ENCODE measurements at regions not wholly inside any gene's neighbourhood (a gene's known extent, or its start where the extent isn't known, plus 50 kb on each side); places are given as distances from the start of the nearest gene placed in this dataset.

DNA sequence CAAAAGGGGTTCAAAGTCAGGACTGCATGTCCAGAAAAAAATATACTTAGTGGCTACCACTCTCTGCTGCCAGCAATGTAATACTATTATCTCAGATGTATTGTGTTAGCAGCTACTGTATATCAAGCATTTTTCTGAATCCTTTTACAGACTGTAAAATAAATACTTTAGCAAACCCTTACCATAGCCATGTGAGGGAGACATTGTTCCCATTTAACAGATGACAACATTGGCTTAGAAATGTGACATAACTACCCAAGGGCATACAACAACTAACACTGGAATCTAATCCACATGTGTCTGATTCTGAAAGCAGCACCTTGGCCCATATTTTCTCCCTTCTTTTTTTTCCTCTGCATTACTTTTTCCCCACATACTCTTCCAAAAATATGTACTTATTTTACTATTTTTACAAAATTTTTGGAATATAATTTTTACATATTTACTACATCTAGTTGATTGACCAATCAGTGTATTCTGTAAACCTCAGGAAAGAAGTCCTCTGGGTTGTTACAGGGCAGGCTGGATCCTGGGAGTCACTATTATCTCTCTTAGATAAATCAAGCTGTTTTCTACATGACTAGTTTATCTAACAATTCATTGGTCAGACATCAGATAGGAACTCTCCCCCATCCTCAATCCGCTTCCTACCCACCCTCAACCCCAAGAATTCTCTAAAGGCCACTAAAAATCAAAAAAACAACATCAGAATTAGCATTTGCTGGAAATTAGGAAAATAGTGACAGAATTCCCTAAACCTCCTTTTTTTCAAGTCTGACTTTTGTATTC lies 154.1 kb downstream of the BTG1 start:
- no peaks in the 10 kb centered on the region for H3K4me1 ChIP-seq (ENCODE audit: insufficient read depth, low read length, poor library complexity, severe bottlenecking)
- ChIA-PET CTCF (ENCODE audit: unreplicated experiment) (no interaction called here), POLR2A (interaction anchor here (1.0 kb wide), 1 partner anchor 11 kb away, joined by 3 read pairs; no protein-coding TSS in a partner anchor)
- no peak overlapping the region for H3K4me2 ChIP-seq (ENCODE audit: low read length)
- H3K9me3 ChIP-seq (ENCODE audit: low read length) = no peaks in the 10 kb centered on the region
- intact Hi-C loops (cut with micrococcal nuclease; ENCODE audit: unreplicated experiment) = loop anchor here (2.0 to 5.0 kb wide), 2 partner anchors 151 to 579 kb away; no protein-coding TSS in a partner anchor
- no peak overlapping the region for H3K4me3 ChIP-seq (ENCODE audit: low read depth, low read length, poor library complexity, severe bottlenecking)
- no peaks in the 10 kb centered on the region for H3K36me3 ChIP-seq (ENCODE audit: insufficient read depth, low read length)
- H2AFZ ChIP-seq (ENCODE audit: low read length) = no peak overlapping the region
- H3K9me2 ChIP-seq (ENCODE audit: insufficient read depth, low read length) = peaks cover 3% of the 10 kb centered on the region; the same call in 1 of the 2 replicates
- no peak overlapping the region for H3K27ac ChIP-seq (ENCODE audit: low read depth, low read length, poor library complexity, severe bottlenecking)
- no peaks in the 10 kb centered on the region for H4K20me1 ChIP-seq (ENCODE audit: insufficient read depth, low read length)
- TF ChIP-seq EZH2phosphoT487 (IDR thresholded peaks at IDR 0.05; ENCODE audit: borderline replicate concordance, low read depth, low read length) = no peak
- TF ChIP-seq, protein P1, sequence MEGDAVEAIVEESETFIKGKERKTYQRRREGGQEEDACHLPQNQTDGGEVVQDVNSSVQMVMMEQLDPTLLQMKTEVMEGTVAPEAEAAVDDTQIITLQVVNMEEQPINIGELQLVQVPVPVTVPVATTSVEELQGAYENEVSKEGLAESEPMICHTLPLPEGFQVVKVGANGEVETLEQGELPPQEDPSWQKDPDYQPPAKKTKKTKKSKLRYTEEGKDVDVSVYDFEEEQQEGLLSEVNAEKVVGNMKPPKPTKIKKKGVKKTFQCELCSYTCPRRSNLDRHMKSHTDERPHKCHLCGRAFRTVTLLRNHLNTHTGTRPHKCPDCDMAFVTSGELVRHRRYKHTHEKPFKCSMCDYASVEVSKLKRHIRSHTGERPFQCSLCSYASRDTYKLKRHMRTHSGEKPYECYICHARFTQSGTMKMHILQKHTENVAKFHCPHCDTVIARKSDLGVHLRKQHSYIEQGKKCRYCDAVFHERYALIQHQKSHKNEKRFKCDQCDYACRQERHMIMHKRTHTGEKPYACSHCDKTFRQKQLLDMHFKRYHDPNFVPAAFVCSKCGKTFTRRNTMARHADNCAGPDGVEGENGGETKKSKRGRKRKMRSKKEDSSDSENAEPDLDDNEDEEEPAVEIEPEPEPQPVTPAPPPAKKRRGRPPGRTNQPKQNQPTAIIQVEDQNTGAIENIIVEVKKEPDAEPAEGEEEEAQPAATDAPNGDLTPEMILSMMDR (conservative IDR thresholded peaks at IDR 0.05; ENCODE audit: low read length) = peak; percentile 62
- no TSS peak for BruUV-seq (replicated peaks)
- H3K79me2 ChIP-seq (ENCODE audit: insufficient read depth, low read depth, low read length) = no peaks in the 10 kb centered on the region
- DNase-seq (ENCODE audit: low spot score) = peak; percentile 52

DNA sequence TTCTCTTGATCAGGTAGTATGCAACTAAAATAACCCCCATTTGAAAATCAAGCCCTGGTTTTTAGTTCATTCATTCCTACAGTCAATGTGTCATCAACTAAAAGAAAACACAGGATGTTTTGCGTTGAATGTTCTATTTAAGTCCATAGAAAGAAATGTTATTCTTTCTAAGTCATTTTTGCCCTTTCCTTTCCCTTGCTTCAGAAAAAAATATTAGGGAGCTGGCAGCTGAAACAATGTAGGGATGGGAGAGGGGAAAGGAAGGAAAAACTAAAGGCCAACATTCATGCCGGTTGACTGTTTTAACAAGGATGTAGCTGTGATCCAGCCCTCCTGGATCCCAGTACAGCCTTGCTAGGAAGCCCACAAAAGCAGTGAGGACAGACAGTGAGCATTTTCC lies 155.1 kb downstream of the BTG1 start:
- no peaks in the 10 kb centered on the region for H3K36me3 ChIP-seq (ENCODE audit: insufficient read depth, low read length)

More for the DNA sequence above, 155.1 kb downstream of the BTG1 start:
- no peak overlapping the region for H3K4me2 ChIP-seq (ENCODE audit: low read length)
- H3K79me2 ChIP-seq (ENCODE audit: insufficient read depth, low read depth, low read length) = no peaks in the 10 kb centered on the region
- H3K9me2 ChIP-seq (ENCODE audit: insufficient read depth, low read length) = no peaks in the 10 kb centered on the region
- TF ChIP-seq, protein P1 (conservative IDR thresholded peaks at IDR 0.05; ENCODE audit: low read length) = no peak
- no peak for TF ChIP-seq EZH2phosphoT487 (IDR thresholded peaks at IDR 0.05; ENCODE audit: borderline replicate concordance, low read depth, low read length)
- ChIA-PET CTCF (ENCODE audit: unreplicated experiment) (no interaction called here), POLR2A (interaction anchor here (1.0 kb wide), 1 partner anchor 72 kb away, joined by 3 read pairs; no protein-coding TSS in a partner anchor)
- H3K4me1 ChIP-seq (ENCODE audit: insufficient read depth, low read length, poor library complexity, severe bottlenecking) = no peaks in the 10 kb centered on the region
- H4K20me1 ChIP-seq (ENCODE audit: insufficient read depth, low read length) = no peaks in the 10 kb centered on the region
- H3K27ac ChIP-seq (ENCODE audit: low read depth, low read length, poor library complexity, severe bottlenecking) = no peak overlapping the region
- no peak for DNase-seq (ENCODE audit: low spot score)
- H3K9me3 ChIP-seq (ENCODE audit: low read length) = no peaks in the 10 kb centered on the region
- no peak overlapping the region for H2AFZ ChIP-seq (ENCODE audit: low read length)
- intact Hi-C loops (cut with micrococcal nuclease; ENCODE audit: unreplicated experiment) = loop anchor here (2.0 to 5.0 kb wide), 2 partner anchors 152 to 580 kb away; no protein-coding TSS in a partner anchor
- no peak overlapping the region for H3K4me3 ChIP-seq (ENCODE audit: low read depth, low read length, poor library complexity, severe bottlenecking)
- no TSS peak for BruUV-seq (replicated peaks)
